Upper lobe of right lung (tissue), 1 donor: ENCODE measurements at regions not wholly inside any gene's neighbourhood (a gene's known extent, or its start where the extent isn't known, plus 50 kb on each side); places are given as distances from the start of the nearest gene placed in this dataset.

Experiments used
- ATAC-seq: fragments of 200-7000 bp; cut with Tn5 transposase; one replicate; pipeline ENCODE4 v1.9.1; 2020; ENCODE audit warnings: mild to moderate bottlenecking, moderate library complexity
- DNase-seq: peaks from one replicate; pipeline ENCODE4 v3.0.0-alpha.2; 2020
- H3K27ac ChIP-seq: fragments of 200-600 bp; one replicate; pipeline ENCODE4 v1.8.0; 2022
- H3K27me3 ChIP-seq: fragments of 200-600 bp; one replicate; pipeline ENCODE4 v1.8.0; 2022; ENCODE audit warnings: mild to moderate bottlenecking
- H3K36me3 ChIP-seq: fragments of 200-600 bp; one replicate; pipeline ENCODE4 v1.8.0; 2022
- H3K4me1 ChIP-seq: fragments of 200-600 bp; one replicate; pipeline ENCODE4 v1.8.0; 2022
- H3K4me3 ChIP-seq: fragments of 200-600 bp; one replicate; pipeline ENCODE4 v1.8.0; 2022; ENCODE audit warnings: mild to moderate bottlenecking
- H3K9me3 ChIP-seq: fragments of 200-600 bp; one replicate; pipeline ENCODE4 v1.8.0; 2022
- CTCF ChIP-seq: fragments of 200-600 bp; IDR thresholded peaks from one replicate; pipeline ENCODE4 v1.8.0; 2022; ENCODE audit warnings: antibody characterized with exemption
- intact Hi-C: fragments of 100-400 bp; cut with DNase I; formaldehyde crosslinking; loops from one replicate; pipeline ENCODE4 v1.11.0; 2022
- donor health status: DM: no; HTN: yes; CAD: no; lungs with severe emphysema.

GRCh38 chr12:97385121-97385520, 77.5 kb upstream of the RMST start:
- Histone ChIP-seq H3K36me3 (no peaks in the 10 kb centered on the region), H3K27ac (no peak overlapping the region), H3K4me1 (no peaks in the 10 kb centered on the region), H3K27me3 (no peaks in the 10 kb centered on the region), H3K4me3 (no peak overlapping the region), H3K9me3 (no peaks in the 10 kb centered on the region)
- intact Hi-C loops, result no loop called here
- DNase-seq, result no peak
- TF ChIP-seq CTCF, result no peak
- no peak for ATAC-seq

- intact Hi-C loops, result no loop called here
- H3K36me3 ChIP-seq, result no peaks in the 10 kb centered on the region
- no peaks in the 10 kb centered on the region for H3K4me1 ChIP-seq
- no peak overlapping the region for H3K4me3 ChIP-seq
- DNase-seq (no peak), ATAC-seq (no peak)
- no peak for TF ChIP-seq CTCF
- no peak overlapping the region for H3K27ac ChIP-seq
- H3K27me3 ChIP-seq, result no peaks in the 10 kb centered on the region
- H3K9me3 ChIP-seq, result no peaks in the 10 kb centered on the region
Observed at GRCh38 chr12:97386133-97386581, 76.4 kb upstream of the RMST start.

- H3K27ac ChIP-seq, result no peak overlapping the region
- no peaks in the 10 kb centered on the region for H3K4me1 ChIP-seq
- ATAC-seq (no peak), DNase-seq (no peak)
- H3K36me3 ChIP-seq, result no peaks in the 10 kb centered on the region
- H3K27me3 ChIP-seq, result no peaks in the 10 kb centered on the region
- intact Hi-C loops, result no loop called here
- no peak for TF ChIP-seq CTCF
- H3K4me3 ChIP-seq, result no peak overlapping the region
- no peaks in the 10 kb centered on the region for H3K9me3 ChIP-seq
Observed at GRCh38 chr12:97387844-97388243, 74.8 kb upstream of the RMST start.

GRCh38 chr12:97394657-97395056, 67.9 kb upstream of the RMST start:
- DNase-seq (no peak), ATAC-seq (no peak)
- Histone ChIP-seq H3K27ac (no peak overlapping the region), H3K4me1 (no peaks in the 10 kb centered on the region), H3K27me3 (no peaks in the 10 kb centered on the region), H3K4me3 (no peak overlapping the region), H3K9me3 (no peaks in the 10 kb centered on the region), H3K36me3 (no peaks in the 10 kb centered on the region)
- no peak for TF ChIP-seq CTCF
- intact Hi-C loops, result no loop called here

- no peak for DNase-seq
- intact Hi-C loops, result no loop called here
- no peaks in the 10 kb centered on the region for H3K27me3 ChIP-seq
- H3K9me3 ChIP-seq, result no peaks in the 10 kb centered on the region
- TF ChIP-seq CTCF, result no peak
- H3K36me3 ChIP-seq, result no peaks in the 10 kb centered on the region
- H3K27ac ChIP-seq, result no peak overlapping the region
- ATAC-seq, result no peak
- no peaks in the 10 kb centered on the region for H3K4me1 ChIP-seq
- H3K4me3 ChIP-seq, result no peak overlapping the region
Observed at GRCh38 chr12:97397008-97397407, 65.6 kb upstream of the RMST start.

- intact Hi-C loops, result no loop called here
- TF ChIP-seq CTCF, result no peak
- no peaks in the 10 kb centered on the region for H3K36me3 ChIP-seq
- H3K9me3 ChIP-seq, result no peaks in the 10 kb centered on the region
- ATAC-seq (no peak), DNase-seq (no peak)
- no peaks in the 10 kb centered on the region for H3K4me1 ChIP-seq
- H3K27ac ChIP-seq, result no peak overlapping the region
- H3K27me3 ChIP-seq, result no peaks in the 10 kb centered on the region
- no peak overlapping the region for H3K4me3 ChIP-seq
Observed at GRCh38 chr12:97398704-97399103, 63.9 kb upstream of the RMST start.
